HCT116 (cell line): ENCODE measurements at regions not wholly inside any gene's neighbourhood (a gene's known extent, or its start where the extent isn't known, plus 50 kb on each side); places are given as distances from the start of the nearest gene placed in this dataset.

Experiments
- ATAC-seq: fragments of 200-7000 bp; cut with Tn5 transposase; 2 replicates; pipeline ENCODE4 v1.9.1; 2020; ENCODE audit warnings: mild to moderate bottlenecking, moderate library complexity
- BruUV-seq: library from RNA; stranded (reverse); fragments of 400-500 nt; replicated peaks from 2 replicates; lab custom pipeline; 2021; lab: Mats Ljungman, UMichigan
- CTCF ChIA-PET: fragments of 300-600 bp; sonication (Branson Sonifier 250); formaldehyde crosslinking; loops from one replicate; lab custom pipeline; 2021; ENCODE audit warnings: antibody characterized with exemption; lab: Charles Lee
- POLR2A ChIA-PET: fragments of 300-600, 350-600 bp; sonication (Branson Sonifier 250); formaldehyde crosslinking; loops from one replicate; lab custom pipeline; 2021; ENCODE audit warnings: antibody characterized with exemption; lab: Charles Lee
- RAD21 ChIA-PET, 2 experiments: fragments of 300-600 bp; sonication (Branson Sonifier 250); formaldehyde crosslinking; loops; one replicate each; lab custom pipeline; 2023; ENCODE audit warnings: low total read pairs in 2 of 2; ENCODE audit not compliant: uncharacterized antibody in 2 of 2, unreplicated experiment in 2 of 2, low non-redundant PET in 1 of 2; lab: Charles Lee
- DNase-seq: peaks from one replicate; pipeline ENCODE4 v3.0.0-alpha.2; 2010; ENCODE audit warnings: low read depth, low spot score
- H2AFZ ChIP-seq: fragments of 200-600 bp; shearing (Covaris generic), sonication (generic); 2 replicates; pipeline ENCODE4 v1.6.1; 2017; ENCODE audit warnings: low read depth, mixed run types, mixed read lengths, antibody characterized with exemption, low read length; ENCODE audit not compliant: poor library complexity, severe bottlenecking
- H3K27ac ChIP-seq: 2 replicates; pipeline ENCODE4 v1.5.1; 2012; ENCODE audit warnings: low read depth, low read length
- H3K27me3 ChIP-seq: fragments of 200-600 bp; sonication (generic); 2 replicates; pipeline ENCODE4 v1.6.1; 2016; ENCODE audit warnings: mixed run types, low read length, mixed read lengths; ENCODE audit not compliant: insufficient read depth
- H3K36me3 ChIP-seq, 2 experiments: fragments of 200-500 bp in 1 of 2; fragments of 200-600 bp in 1 of 2; sonication (Bioruptor generic) in 1 of 2; sonication (generic) in 1 of 2; 2 replicates each; pipeline versions ENCODE4 v1.5.1 to v1.6.1; 2014 to 2016; ENCODE audit warnings: low read length in 2 of 2, inconsistent platforms in 1 of 2, mixed read lengths in 1 of 2, mixed run types in 1 of 2; ENCODE audit not compliant: insufficient read depth in 2 of 2, control insufficient read depth in 1 of 2
- H3K4me1 ChIP-seq, 2 experiments: fragments of 200-600 bp in 1 of 2; sonication (generic) in 1 of 2; 2 replicates each; pipeline versions ENCODE4 v1.5.1 to v1.6.1; 2012 to 2017; ENCODE audit warnings: low read length in 2 of 2, inconsistent platforms in 1 of 2, mild to moderate bottlenecking in 1 of 2, mixed read lengths in 1 of 2, mixed run types in 1 of 2, moderate library complexity in 1 of 2; ENCODE audit not compliant: insufficient read depth in 2 of 2, control insufficient read depth in 1 of 2
- H3K4me2 ChIP-seq: fragments of 200-600 bp; sonication (generic); 2 replicates; pipeline ENCODE4 v1.6.1; 2017; ENCODE audit warnings: mixed run types, low read length, mixed read lengths
- H3K4me3 ChIP-seq, 2 experiments: fragments of 200-600 bp in 1 of 2; sonication (generic) in 1 of 2; replicated peaks in 1 of 2; 2 replicates each; pipeline ENCODE4 v1.5.1; 2011 to 2016; ENCODE audit warnings: low read length in 2 of 2, control low read depth in 1 of 2, low read depth in 1 of 2, mild to moderate bottlenecking in 1 of 2, mixed read lengths in 1 of 2, mixed run types in 1 of 2
- H3K79me2 ChIP-seq: fragments of 200-600 bp; sonication (generic); 2 replicates; pipeline ENCODE4 v1.6.1; 2017; ENCODE audit warnings: mild to moderate bottlenecking, mixed run types, low read length, moderate library complexity, mixed read lengths; ENCODE audit not compliant: insufficient read depth
- H3K9ac ChIP-seq: fragments of 200-600 bp; sonication (generic); 2 replicates; pipeline ENCODE4 v1.6.1; 2016; ENCODE audit warnings: low read length, mixed read lengths
- H3K9me2 ChIP-seq: fragments of 200-600 bp; sonication (generic), shearing (Covaris generic); 2 replicates; pipeline ENCODE4 v1.6.1; 2017; ENCODE audit warnings: mixed run types, mild to moderate bottlenecking, moderate library complexity; ENCODE audit not compliant: insufficient read depth
- H3K9me3 ChIP-seq, 2 experiments: fragments of 200-500 bp in 1 of 2; fragments of 200-600 bp in 1 of 2; sonication (Bioruptor generic) in 1 of 2; sonication (generic) in 1 of 2; 2 replicates each; pipeline ENCODE4 v1.6.1; 2014 to 2017; ENCODE audit warnings: low read length in 2 of 2, mixed read lengths in 2 of 2, inconsistent platforms in 1 of 2, low read depth in 1 of 2, mild to moderate bottlenecking in 1 of 2, mixed run types in 1 of 2, moderate library complexity in 1 of 2; ENCODE audit not compliant: control insufficient read depth in 1 of 2, insufficient read depth in 1 of 2
- H4K20me1 ChIP-seq: fragments of 200-600 bp; sonication (generic), shearing (Covaris generic); 2 replicates; pipeline ENCODE4 v1.6.1; 2017; ENCODE audit warnings: mixed run types, mild to moderate bottlenecking, moderate library complexity; ENCODE audit not compliant: insufficient read depth
- CBX3 ChIP-seq: IDR thresholded peaks from 2 replicates; pipeline ENCODE4 v1.6.1; 2012; ENCODE audit warnings: low read depth
- CTCF ChIP-seq, 3 experiments: fragments of 200-600 bp in 1 of 3; sonication (generic) in 1 of 3; IDR thresholded peaks in 2 of 3; conservative IDR thresholded peaks in 1 of 3; 2 replicates each; pipeline ENCODE4 v1.5.1; 2012 to 2017; ENCODE audit warnings: low read depth in 2 of 3, low read length in 2 of 3, antibody characterized with exemption in 1 of 3, borderline replicate concordance in 1 of 3, control low read depth in 1 of 3, mild to moderate bottlenecking in 1 of 3, mixed read lengths in 1 of 3, mixed run types in 1 of 3, moderate library complexity in 1 of 3; ENCODE audit not compliant: insufficient read depth in 1 of 3
- FOSL1 ChIP-seq: IDR thresholded peaks from 2 replicates; pipeline ENCODE4 v1.6.1; 2012; ENCODE audit warnings: low read depth
- POLR2AphosphoS5 ChIP-seq: IDR thresholded peaks from 2 replicates; pipeline ENCODE4 v1.6.1; 2011; ENCODE audit warnings: mild to moderate bottlenecking, low read depth, low read length, moderate library complexity
- RAD21 ChIP-seq: IDR thresholded peaks from 2 replicates; pipeline ENCODE4 v1.6.1; 2012; ENCODE audit warnings: low read depth, mild to moderate bottlenecking
- TCF7L2 ChIP-seq: IDR thresholded peaks from 2 replicates; pipeline ENCODE4 v1.7.0; 2011; ENCODE audit warnings: borderline replicate concordance, inconsistent platforms; ENCODE audit not compliant: insufficient read depth, insufficient read length; ENCODE audit errors: extremely low read depth
- YY1 ChIP-seq: IDR thresholded peaks from 2 replicates; pipeline ENCODE4 v1.6.1; 2011; ENCODE audit warnings: low read length, low read depth, moderate library complexity, mild to moderate bottlenecking; ENCODE audit not compliant: insufficient replicate concordance; ENCODE audit errors: extremely low read depth
- intact Hi-C: fragments of 100-400 bp; cut with micrococcal nuclease; formaldehyde crosslinking; loops from 2 replicates; pipeline ENCODE4 v1.10.0; 2022
- TF ChIP-seq, protein P1 (sequence below): IDR thresholded peaks from 2 replicates; pipeline ENCODE4 v1.6.1; 2012; ENCODE audit warnings: low read depth
- TF ChIP-seq, protein P2 (sequence below): IDR thresholded peaks from 2 replicates; pipeline ENCODE4 v1.6.1; 2012

- no peak overlapping the region for H3K27ac ChIP-seq
- no peak overlapping the region for H3K9ac ChIP-seq
- no peaks in the 10 kb centered on the region for H3K9me3 ChIP-seq
- ChIA-PET POLR2A (no interaction called here), CTCF (no interaction called here), RAD21 (no interaction called here)
- intact Hi-C loops, result no loop called here
- TF ChIP-seq, protein P1, sequence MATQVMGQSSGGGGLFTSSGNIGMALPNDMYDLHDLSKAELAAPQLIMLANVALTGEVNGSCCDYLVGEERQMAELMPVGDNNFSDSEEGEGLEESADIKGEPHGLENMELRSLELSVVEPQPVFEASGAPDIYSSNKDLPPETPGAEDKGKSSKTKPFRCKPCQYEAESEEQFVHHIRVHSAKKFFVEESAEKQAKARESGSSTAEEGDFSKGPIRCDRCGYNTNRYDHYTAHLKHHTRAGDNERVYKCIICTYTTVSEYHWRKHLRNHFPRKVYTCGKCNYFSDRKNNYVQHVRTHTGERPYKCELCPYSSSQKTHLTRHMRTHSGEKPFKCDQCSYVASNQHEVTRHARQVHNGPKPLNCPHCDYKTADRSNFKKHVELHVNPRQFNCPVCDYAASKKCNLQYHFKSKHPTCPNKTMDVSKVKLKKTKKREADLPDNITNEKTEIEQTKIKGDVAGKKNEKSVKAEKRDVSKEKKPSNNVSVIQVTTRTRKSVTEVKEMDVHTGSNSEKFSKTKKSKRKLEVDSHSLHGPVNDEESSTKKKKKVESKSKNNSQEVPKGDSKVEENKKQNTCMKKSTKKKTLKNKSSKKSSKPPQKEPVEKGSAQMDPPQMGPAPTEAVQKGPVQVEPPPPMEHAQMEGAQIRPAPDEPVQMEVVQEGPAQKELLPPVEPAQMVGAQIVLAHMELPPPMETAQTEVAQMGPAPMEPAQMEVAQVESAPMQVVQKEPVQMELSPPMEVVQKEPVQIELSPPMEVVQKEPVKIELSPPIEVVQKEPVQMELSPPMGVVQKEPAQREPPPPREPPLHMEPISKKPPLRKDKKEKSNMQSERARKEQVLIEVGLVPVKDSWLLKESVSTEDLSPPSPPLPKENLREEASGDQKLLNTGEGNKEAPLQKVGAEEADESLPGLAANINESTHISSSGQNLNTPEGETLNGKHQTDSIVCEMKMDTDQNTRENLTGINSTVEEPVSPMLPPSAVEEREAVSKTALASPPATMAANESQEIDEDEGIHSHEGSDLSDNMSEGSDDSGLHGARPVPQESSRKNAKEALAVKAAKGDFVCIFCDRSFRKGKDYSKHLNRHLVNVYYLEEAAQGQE, result no peak
- H3K4me1 ChIP-seq, result no peaks in the 10 kb centered on the region
- no peak overlapping the region for H3K4me2 ChIP-seq
- no peaks in the 10 kb centered on the region for H3K79me2 ChIP-seq
- H3K27me3 ChIP-seq, result no peaks in the 10 kb centered on the region
- H3K36me3 ChIP-seq, result no peaks in the 10 kb centered on the region
- BruUV-seq, result no TSS peak
- H2AFZ ChIP-seq, result no peak overlapping the region
- DNase-seq (no peak), ATAC-seq (no peak)
- no peaks in the 10 kb centered on the region for H4K20me1 ChIP-seq
- H3K4me3 ChIP-seq, result no peak overlapping the region
- H3K9me2 ChIP-seq, result no peaks in the 10 kb centered on the region
Observed at GRCh38 chr10:64601298-64601697, 1080.1 kb downstream of the REEP3 start.

DNA sequence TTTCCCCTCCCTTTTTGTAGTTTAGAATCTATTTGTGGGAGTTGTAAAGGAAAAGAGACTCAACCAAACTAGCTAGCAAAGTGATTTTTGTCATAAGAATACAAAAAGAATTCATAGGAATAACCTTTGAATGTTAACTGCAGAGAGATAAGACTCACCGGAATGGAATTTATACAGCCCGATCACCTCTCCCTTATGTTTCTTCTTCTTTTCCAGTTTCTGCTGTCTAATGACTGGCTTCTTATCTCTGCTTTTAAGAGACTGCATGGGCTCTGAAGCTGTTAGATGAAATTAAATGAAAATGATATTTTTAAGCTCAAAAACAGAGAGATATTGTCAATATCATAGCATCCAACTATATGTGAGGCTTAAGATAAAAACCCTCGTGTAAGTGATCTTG is 1095.9 kb downstream of the REEP3 start:
- no peak overlapping the region for H3K4me3 ChIP-seq
- H4K20me1 ChIP-seq, result no peaks in the 10 kb centered on the region
- DNase-seq (no peak), ATAC-seq (no peak)
- no TSS peak for BruUV-seq
- no peaks in the 10 kb centered on the region for H3K79me2 ChIP-seq
- ChIA-PET POLR2A (no interaction called here), RAD21 (no interaction called here), CTCF (no interaction called here)
- no peaks in the 10 kb centered on the region for H3K36me3 ChIP-seq
- TF ChIP-seq CTCF (IDR thresholded peaks at IDR 0.05 in 2 of 3, conservative IDR thresholded peaks at IDR 0.05 in 1 of 3; ENCODE audit: borderline replicate concordance in 1 of 3, insufficient read depth in 1 of 3, low read depth in 2 of 3, low read length in 2 of 3) (no peak), CBX3 (no peak), TCF7L2 (no peak), YY1 (no peak), POLR2AphosphoS5 (no peak), RAD21 (no peak), FOSL1 (no peak)
- TF ChIP-seq, protein P2, sequence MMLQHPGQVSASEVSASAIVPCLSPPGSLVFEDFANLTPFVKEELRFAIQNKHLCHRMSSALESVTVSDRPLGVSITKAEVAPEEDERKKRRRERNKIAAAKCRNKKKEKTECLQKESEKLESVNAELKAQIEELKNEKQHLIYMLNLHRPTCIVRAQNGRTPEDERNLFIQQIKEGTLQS, result no peak
- no peaks in the 10 kb centered on the region for H3K4me1 ChIP-seq
- H3K9me2 ChIP-seq, result no peaks in the 10 kb centered on the region
- H3K9me3 ChIP-seq, result no peaks in the 10 kb centered on the region
- intact Hi-C loops, result no loop called here
- H2AFZ ChIP-seq, result no peak overlapping the region
- H3K4me2 ChIP-seq, result no peak overlapping the region
- H3K27ac ChIP-seq, result no peak overlapping the region
- H3K9ac ChIP-seq, result no peak overlapping the region
- no peaks in the 10 kb centered on the region for H3K27me3 ChIP-seq
